HG02642 (cell line): ENCODE measurements at regions not wholly inside any gene's neighbourhood (a gene's known extent, or its start where the extent isn't known, plus 50 kb on each side); places are given as distances from the start of the nearest gene placed in this dataset.

Source experiments
- ATAC-seq: cut with Tn5 transposase; IDR thresholded peaks from one replicate; pipeline ENCODE4 v1.9.1; 2021; ENCODE audit warnings: mild to moderate bottlenecking; ENCODE audit not compliant: unreplicated experiment, poor library complexity

DNA sequence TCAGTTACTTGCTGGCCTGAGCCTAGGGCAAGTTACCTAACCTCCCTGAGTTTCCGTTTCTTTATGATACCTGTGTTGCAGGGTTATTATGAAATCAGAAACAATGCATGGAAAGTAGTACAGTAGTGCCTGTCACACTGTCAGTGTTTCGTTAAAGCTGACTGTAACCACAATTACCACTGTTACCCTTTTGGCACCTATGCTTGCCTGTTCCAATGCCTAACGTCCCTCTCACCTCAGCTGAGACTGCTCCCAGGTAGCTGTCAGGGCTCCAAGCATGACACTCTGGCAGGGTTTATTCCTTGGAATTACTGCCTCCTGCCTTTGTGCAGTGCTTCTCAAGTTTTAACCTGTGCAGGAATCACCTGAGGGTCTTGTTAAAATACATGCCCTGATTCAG lies 135.2 kb upstream of the RBMS1 start:
- ATAC-seq = no peak

DNA sequence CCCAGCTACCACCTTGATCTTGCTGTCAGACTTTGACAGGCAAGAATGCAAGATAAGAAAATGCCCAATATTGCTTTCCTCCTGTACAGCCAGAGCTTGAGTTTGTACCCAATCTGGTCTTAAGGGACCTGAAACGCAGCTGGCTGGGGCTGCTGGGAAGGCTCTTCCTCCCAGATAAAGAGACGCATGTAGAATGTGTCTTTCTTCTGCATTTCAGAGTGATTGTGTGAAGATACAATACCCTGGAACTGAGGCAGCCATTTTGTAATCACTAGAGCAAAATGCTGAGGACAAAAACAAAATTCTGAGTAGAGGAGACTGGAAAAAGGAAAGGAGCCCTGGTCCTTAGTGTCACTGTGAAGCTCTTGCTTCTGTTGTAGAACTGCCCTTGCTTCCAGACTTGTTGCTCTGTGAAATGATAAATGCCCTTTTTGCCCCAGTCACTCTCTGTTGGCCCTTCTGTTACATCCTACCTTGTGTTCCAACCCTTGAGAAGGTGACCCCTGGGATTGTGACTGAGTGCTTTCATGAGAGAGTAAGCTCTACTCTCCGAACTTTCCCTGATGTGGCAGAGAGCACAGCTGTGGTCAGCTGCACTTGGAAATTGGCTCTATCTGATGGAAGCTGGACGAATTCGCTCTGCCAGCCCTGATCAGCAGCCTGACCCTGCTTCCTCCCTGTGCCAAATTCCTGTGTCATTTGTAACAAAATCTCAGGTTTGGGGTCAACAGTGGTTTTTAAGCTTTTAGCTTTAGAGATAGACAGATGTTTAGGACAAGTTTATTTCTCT lies 137.4 kb upstream of the RBMS1 start:
- no peak for ATAC-seq

DNA sequence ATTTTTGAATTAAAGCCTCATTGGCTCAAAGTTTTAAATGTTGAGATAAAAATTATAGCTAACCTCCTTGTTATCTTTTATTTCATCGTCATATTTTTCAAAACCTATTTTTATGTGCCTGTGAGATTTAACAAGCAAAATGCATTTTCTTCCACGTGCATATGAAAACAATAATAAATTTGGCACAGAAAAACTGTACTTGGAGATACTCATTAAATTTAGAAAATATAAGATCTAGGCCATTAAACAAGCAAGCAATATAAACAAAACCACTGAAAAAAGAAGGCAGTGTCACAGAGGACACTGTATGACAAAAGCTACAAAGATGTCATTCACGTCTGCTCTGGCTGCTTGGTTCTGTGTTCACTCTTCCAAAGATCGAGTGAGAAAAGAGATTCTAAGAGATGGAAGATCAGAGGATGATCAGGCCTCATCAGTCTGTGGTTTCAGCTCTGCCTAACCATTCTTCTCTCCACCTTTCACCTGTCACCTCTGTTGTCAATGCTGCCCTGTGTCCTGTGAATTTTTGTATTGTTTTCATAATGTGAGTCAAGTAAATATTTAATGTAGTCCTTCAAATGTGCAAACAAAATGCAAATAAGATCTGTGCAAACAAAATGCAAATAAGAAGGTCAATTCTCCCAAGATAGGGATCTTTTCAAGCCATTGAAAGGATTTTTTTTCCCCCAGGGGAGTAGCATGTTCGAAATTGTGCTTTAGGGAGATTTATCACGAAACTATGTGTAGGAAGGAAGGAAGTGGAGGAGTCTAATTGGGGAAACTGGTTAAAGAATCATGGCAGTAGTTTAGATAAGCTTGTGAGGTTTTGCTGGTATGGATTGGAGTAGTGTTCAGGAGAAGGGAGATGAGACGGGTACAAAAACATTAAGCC lies 138.7 kb upstream of the RBMS1 start:
- ATAC-seq = no peak

DNA sequence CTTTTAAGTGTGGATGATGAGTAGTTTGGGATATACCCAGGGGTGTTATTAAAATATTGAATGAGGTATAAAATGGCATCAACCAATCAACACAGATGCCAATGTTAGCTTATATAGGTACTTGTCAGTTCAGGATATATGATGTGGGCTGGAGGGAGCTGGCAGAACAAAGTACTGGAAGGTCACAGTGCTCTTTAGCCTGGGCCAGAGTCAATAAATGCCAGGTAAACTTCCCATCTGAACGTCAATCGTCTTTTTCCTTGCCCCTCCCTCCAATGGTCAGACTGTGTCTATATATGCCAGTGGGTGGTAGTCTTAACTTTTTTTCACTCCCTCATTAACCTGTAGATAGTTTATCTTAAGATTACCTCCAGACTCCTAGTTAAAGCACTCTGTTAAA lies 140.8 kb upstream of the RBMS1 start:
- ATAC-seq = no peak

DNA sequence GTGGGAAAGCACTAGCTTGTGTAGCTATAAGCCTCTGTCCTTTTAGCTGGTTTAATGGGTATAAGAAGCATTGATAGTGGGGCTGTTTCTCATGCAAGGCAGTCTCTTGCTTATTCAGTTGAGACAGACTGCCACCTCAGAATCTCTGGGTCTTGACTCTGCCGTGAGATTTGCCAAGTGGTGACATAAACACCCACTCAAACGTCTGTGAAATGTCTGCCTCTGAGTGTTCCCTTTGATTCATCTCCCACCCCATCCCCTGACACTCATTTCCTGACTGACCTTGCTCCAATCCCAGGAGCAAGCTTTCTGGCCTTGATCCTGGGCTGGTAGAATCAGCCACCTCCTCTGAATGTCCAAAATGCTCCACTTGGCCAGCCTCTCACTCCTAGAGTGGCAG lies 141.9 kb upstream of the RBMS1 start:
- ATAC-seq = no peak

DNA sequence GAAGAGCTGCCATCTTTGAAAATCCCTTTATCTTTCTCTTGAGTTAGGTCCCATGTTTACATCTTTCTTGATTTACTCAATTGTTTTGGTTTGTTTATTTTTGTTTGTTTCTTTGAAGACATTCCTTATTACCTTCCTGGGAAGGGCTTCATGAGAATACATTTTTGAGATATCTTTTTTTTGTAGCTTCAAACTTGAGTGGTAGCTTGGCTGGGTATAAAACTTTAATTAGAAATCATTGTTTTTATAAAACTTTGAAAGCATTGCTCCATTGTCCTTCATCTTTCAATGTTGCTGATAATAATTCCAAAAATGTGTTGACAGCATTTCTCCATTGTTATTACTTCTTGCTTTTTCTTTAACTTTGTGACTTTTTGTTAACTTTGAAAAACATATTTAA lies 145.9 kb upstream of the RBMS1 start:
- ATAC-seq = no peak

DNA sequence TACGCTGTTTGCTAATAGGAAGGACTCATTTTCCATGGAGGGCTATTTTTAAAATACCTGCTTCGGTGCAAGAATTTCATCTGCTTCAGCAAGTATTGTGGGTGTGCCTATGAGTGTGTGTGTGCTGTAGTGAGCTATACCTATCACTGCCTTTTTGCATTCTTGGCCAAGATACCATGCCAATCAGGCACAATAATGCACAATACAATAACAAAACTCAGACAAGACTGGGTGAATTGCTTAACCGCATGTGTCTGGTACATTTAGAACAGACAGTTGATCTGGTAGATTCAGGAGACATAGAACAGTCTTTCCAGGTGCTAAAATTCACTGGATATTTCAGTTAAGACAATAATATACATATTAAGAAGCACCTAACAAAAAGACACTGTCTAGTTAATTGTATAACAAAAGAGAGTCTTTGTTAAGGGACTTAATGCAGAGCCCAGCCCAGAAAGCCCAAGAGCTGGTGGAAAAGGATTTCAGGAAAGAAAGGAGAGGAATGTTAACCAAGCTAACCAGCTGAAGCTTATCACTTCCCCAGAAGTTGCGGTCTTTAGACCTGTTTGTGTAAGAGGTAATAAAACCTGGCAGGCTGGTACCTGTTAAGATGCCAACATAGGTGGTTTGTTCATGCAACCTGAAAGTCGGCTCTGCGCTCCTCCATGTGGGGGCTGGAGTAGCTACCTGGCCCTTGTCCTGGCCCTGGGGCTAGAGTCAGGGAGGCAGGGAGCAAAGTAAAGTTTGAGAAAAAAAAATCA lies 153.3 kb upstream of the RBMS1 start:
- no peak for ATAC-seq

DNA sequence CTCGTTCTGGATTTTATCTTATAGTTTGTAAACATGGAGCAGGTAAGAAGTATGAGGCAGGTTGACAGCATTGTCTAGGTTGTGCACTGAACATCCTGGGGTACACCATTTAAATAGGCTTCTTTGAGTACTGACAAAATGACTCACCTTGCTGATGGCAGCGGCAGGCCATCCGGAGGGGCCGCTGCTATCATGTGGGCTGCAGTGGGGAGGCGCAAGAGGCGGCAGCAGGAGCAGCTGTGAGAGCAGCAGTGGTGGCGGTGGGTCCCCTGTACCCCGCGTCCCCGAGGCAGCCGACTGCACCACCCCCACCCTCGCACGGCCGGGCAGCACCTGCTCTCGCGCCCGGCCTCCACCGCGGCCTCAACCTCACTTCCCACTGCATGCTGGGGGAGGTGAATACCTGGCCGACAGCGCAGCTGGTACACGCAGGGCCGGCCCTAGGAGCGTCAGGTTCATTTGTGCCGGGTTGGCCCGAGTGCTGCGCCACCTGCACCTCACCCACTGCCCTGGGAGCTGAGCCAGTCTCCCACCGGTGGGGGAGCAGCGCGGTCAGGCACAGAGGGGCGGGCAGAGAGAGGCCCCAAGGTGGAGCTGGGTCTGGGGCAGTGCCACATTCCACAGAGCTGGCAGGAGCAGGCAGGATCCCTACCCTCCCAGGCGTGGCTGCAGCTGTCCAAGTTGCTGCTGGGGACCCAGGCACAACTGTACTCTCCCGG lies 154.5 kb upstream of the RBMS1 start:
- ATAC-seq = no peak

DNA sequence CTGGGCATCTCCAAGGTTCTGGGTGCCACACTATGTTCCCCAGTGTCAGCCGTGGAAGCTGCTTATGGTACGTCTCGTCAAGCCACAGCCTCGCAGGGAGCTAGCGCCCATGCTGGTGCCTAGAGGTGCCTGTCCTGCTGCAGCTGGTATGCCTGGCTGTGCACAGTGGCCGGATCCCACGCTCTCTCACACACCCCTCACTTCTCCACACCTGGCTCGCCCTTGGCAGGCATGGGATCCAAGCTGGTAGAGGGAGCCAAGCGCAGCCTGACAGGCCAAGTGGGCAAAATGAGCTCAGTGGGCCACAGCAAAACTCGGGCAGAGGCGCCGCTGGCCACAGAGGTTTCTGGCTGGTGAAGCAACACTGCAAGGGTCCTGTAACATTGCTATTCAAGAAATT lies 156.1 kb upstream of the RBMS1 start:
- ATAC-seq = no peak

DNA sequence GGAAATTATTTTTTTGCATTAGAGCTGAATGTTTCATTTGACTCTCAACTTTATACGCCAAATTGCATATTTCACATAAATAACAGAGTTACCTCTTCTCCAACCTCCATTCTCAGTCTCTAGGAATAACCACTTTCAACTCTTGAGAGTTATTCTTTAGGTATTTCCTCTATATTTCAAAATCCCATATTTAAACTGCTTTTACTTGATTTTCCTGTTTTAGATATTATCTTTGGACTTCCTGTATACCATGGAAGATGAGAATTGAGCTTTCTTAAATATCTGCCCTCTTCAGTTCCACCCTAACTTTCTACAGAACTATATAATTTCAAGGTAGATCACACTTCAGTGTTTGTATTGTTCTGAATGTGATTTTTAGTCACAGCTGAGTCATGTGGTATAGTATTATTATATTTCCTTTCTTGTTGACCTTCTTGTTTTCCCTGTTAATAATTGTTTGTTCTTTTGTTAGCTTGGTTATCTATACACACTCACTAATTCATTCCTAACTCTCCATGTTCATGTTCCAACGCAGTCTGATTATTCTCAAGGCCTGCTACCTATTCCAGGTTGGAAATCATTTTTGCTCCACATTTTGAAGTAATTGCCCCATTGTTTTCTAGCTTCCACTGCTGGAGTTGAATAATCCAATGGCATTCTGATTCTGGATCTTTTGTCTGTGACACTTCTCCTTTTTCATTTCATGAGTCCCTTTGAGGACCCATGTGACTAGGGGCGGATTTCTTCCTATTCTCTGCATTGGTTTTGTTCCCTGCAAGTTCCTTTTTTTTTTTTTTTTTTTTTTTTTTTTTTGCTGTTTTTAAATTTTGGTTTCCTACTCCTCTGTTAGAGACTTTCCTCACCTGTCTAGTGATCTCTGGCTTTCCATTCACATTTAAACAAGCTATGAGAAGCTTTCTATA lies 156.8 kb upstream of the RBMS1 start:
- no peak for ATAC-seq

DNA sequence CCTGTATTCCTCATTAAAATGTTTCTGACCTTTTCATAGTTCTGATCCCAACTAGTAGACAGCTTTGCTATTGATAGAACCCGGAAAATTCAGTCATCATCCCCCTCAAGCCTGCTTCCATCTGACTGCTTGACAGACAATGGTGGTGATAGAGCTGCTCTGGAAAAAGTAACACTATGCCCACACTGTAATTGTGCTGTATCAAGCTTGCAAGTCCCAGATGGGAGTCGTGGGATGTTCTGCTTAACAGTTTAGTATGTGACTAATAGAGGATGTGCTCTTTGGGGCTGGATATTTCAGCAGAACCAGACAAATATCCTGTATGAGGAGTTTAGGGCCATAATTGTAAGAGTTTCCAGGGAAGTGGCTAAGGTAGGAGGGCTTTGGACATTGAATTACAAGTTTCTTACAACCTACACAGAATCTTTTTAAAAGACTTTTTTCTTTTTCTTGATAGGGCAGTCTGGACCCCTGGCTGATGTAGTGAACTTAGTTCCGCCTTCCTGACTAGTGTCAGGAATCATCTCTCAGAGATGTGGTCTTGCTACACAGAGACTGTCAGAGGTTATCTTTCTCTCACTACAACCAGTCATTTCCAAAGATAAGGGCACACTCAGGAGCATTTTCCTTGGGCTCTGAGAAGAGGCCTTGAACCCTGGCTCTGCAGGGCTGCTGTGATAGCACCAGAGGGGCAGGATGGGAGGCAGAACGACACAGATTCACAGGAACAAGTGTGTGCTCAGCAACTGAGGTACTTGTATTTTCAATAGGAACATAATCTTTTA lies 158.0 kb upstream of the RBMS1 start:
- no peak for ATAC-seq

DNA sequence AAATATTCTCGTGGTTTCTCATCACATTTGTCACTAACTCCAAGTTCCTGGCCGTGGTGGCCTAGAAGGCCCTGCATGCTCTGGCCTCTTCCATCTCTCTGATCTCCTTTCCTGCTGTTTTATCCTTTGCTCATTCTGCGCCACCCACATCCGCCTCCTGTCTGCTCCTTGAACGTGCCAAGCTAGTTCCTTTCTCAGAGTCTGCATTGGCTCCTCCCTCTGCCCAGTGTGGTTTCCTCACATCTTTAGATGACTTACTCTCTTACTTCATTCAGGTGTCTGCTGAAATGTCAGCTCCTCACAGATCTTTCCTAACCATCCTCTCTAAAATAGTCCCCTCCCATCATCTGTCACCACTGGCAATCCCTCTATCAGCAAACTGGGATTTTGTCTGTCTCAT lies 158.6 kb upstream of the RBMS1 start:
- no peak for ATAC-seq

DNA sequence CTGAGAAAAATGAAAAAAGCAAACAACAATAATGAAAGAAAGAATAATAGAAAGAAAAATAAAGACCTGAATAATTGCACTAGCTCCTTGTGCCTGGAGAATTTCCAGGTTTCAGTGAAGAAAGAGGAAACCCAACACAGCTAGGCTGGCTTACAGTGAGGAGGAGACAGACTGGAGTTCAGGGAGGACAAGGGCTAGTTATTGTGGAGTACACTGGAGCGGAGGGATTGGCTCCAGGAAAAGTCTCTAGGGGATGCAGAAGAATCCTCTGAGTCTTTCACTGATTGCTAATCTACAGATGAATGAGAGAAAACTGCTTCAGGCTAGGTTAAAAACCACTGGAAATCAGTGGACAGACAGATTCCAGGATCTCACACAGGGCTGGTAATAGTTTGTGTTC lies 163.6 kb upstream of the RBMS1 start:
- ATAC-seq = no peak

DNA sequence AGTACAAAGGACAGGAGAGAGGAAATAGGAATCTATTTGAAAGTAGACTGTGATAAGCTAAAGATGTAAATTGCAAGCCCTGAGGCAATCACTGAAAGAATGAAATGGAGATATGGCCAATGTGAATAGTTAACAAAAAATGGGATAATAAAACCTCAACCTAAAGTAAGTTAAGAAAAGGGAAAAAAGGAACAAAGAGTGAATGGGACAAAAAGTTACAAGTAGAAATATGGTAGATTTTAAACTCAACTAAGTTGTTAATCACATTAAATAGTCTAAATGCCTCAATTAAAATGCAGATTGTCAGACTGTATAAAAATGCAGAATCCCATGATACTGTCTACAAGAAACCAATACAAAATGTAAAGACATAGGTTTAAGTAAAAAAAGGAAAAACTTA lies 165.2 kb upstream of the RBMS1 start:
- no peak for ATAC-seq

DNA sequence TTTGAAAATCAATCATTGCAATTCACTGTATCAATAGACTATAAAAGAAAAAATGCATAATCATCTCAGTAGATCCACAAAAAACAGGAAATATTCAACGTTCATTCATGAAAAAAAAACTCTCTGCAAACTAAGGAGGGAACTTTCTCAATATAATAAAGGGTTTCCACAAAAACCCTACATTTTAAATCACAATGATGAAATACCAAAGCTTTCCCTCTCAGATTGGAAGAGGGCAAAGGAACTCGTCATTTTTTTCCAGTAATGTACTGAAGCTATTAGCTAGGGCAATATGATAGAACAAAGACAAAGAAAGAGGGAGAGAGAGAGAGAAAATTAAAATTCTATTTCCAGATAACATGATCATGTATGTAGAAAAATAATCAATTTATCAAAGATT lies 167.1 kb upstream of the RBMS1 start:
- no peak for ATAC-seq

DNA sequence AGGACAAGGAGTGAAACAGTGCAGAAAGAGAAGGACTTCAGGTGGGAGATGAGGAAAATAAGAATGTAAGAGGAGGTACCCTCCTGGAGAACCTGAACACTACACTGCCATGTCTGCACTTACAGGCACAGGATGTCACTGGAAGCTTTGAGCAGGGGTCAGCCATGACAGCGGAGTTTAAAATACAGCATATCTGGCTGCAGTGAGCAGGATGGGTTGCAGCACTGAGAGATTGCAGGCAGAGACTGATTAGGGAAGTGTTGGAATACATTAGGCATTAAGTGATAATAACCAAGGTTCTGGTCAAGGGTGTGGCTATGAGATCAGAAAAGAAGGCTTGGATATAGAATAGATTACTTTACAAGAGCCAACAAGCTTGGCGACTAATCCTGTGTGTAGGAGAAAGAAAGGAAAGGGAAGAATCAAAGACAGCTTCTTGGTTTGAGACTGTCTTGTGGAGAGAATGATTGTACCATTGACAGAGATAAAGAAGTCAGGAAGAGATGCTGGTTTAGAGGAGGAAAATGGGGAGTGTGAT lies 171.1 kb upstream of the RBMS1 start:
- ATAC-seq = no peak

DNA sequence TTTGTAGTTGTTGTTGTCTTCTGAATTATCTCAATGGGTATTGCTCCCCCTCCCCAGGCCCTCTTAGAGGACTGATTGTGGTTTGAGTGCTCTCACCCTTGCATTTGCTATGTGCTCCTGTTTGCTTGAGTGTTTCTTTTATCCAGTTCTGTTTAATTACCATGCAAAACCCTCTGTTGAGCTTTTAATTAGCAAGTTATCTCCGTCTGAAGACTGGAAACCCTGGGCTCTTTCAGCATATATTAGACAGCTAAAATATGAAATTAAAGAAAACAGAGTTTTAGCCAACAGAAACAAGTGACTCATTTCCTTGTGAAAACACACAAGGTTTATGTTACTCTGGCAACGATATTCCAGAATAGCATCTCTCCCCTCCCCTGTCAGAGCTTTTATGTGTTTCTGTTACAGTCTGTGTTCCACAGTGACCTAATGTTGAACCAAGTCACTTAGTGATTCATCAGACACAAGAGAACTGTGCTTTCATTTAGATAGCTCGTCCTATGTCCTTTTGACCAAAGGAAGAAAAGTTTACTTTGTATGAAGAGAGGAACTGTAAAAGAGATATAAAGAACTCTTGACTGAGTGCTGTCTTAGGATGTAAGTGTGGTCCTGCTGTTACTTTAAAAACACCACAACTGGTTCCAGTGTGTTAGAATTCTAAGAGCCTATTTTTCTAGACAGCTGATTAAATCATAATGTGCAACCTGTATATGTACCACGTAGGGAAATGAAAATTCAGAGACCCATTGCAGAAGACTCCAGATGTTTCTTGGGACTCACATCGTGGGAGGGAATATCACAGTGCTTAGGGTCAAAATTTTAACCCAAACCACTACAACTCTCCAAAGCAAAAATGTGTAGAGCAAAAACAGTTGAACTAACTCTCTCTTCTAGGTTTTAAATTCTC lies 172.8 kb upstream of the RBMS1 start:
- ATAC-seq = peak; percentile 50
